HG03432 (cell line): ENCODE measurements at regions not wholly inside any gene's neighbourhood (a gene's known extent, or its start where the extent isn't known, plus 50 kb on each side); places are given as distances from the start of the nearest gene placed in this dataset.

Source experiments
- ATAC-seq: cut with Tn5 transposase; IDR thresholded peaks from one replicate; pipeline ENCODE4 v1.9.1; 2021; ENCODE audit warnings: mild to moderate bottlenecking, moderate library complexity; ENCODE audit not compliant: unreplicated experiment

- ATAC-seq: no peak
These were observed 416.9 kb downstream of the PTPRU start for GRCh38 chr1:29653034-29653810.

GRCh38 chr1:29651684-29652665 lies 415.7 kb downstream of the PTPRU start:
- ATAC-seq: no peak

- ATAC-seq: no peak
These were observed 414.9 kb downstream of the PTPRU start for GRCh38 chr1:29651246-29651645.

- no peak for ATAC-seq
These were observed 414.2 kb downstream of the PTPRU start for GRCh38 chr1:29650476-29650875.

GRCh38 chr1:29650041-29650400 lies 413.7 kb downstream of the PTPRU start:
- ATAC-seq: no peak

GRCh38 chr1:29649189-29650040 lies 413.1 kb downstream of the PTPRU start:
- no peak for ATAC-seq

GRCh38 chr1:29648798-29649188 lies 412.5 kb downstream of the PTPRU start:
- no peak for ATAC-seq

GRCh38 chr1:29648026-29648425 lies 411.7 kb downstream of the PTPRU start:
- no peak for ATAC-seq

GRCh38 chr1:29647581-29647980 lies 411.3 kb downstream of the PTPRU start:
- no peak for ATAC-seq

GRCh38 chr1:29646161-29646775 lies 409.9 kb downstream of the PTPRU start:
- no peak for ATAC-seq

GRCh38 chr1:29645586-29645985 lies 409.3 kb downstream of the PTPRU start:
- ATAC-seq: no peak

GRCh38 chr1:29644812-29645211 lies 408.5 kb downstream of the PTPRU start:
- no peak for ATAC-seq

GRCh38 chr1:29643838-29644440 lies 407.6 kb downstream of the PTPRU start:
- ATAC-seq: no peak

GRCh38 chr1:29643281-29643680 lies 407.0 kb downstream of the PTPRU start:
- no peak for ATAC-seq

- no peak for ATAC-seq
These were observed 406.2 kb downstream of the PTPRU start for GRCh38 chr1:29642519-29642918.

GRCh38 chr1:29641921-29642320 lies 405.6 kb downstream of the PTPRU start:
- ATAC-seq: no peak

- ATAC-seq: no peak
These were observed 404.1 kb downstream of the PTPRU start for GRCh38 chr1:29640428-29640785.

GRCh38 chr1:29639741-29640427 lies 403.6 kb downstream of the PTPRU start:
- no peak for ATAC-seq

GRCh38 chr1:29639156-29639736 lies 402.9 kb downstream of the PTPRU start:
- no peak for ATAC-seq
